ENCODE measurements at regions not wholly inside any gene's neighbourhood (a gene's known extent, or its start where the extent isn't known, plus 50 kb on each side); places are given as distances from the start of the nearest gene placed in this dataset.

DNA sequence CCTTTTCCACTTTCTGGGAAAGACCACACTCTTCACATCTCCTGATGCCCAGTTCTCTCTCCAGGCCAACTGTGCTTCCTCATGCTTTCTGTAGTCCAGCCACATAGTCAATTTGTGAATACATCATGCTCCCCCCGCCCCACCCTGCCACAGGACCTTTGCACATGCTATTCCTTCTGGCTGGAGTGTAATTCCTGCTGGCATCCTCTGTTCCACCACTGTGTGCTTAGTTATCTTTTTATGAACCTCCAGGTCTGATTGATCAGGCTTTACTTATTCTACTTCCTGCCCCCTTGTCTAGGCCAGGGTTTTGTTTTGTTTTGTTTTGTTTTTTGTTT, 372.6 kb upstream of the RIOK2 start:
- TF ChIP-seq, protein P1, sequence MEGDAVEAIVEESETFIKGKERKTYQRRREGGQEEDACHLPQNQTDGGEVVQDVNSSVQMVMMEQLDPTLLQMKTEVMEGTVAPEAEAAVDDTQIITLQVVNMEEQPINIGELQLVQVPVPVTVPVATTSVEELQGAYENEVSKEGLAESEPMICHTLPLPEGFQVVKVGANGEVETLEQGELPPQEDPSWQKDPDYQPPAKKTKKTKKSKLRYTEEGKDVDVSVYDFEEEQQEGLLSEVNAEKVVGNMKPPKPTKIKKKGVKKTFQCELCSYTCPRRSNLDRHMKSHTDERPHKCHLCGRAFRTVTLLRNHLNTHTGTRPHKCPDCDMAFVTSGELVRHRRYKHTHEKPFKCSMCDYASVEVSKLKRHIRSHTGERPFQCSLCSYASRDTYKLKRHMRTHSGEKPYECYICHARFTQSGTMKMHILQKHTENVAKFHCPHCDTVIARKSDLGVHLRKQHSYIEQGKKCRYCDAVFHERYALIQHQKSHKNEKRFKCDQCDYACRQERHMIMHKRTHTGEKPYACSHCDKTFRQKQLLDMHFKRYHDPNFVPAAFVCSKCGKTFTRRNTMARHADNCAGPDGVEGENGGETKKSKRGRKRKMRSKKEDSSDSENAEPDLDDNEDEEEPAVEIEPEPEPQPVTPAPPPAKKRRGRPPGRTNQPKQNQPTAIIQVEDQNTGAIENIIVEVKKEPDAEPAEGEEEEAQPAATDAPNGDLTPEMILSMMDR (IDR thresholded peaks at IDR 0.05): no peak
- intact Hi-C loops (cut with micrococcal nuclease): no loop called here
- H3K36me3 Mint-ChIP-seq (ENCODE audit: low read depth): no peaks in the 10 kb centered on the region
- DNase-seq: no peak
- ATAC-seq (ENCODE audit: low read depth): no peak
- peaks cover 5% of the 10 kb centered on the region for H3K9me3 Mint-ChIP-seq
- no peaks in the 10 kb centered on the region for H3K4me1 Mint-ChIP-seq
- CTCF ChIA-PET: no interaction called here
- no peak overlapping the region for H3K4me3 Mint-ChIP-seq
- no peaks in the 10 kb centered on the region for H3K27me3 Mint-ChIP-seq
- no peak overlapping the region for H3K27ac Mint-ChIP-seq
- POLR2A ChIA-PET: no interaction called here

DNA sequence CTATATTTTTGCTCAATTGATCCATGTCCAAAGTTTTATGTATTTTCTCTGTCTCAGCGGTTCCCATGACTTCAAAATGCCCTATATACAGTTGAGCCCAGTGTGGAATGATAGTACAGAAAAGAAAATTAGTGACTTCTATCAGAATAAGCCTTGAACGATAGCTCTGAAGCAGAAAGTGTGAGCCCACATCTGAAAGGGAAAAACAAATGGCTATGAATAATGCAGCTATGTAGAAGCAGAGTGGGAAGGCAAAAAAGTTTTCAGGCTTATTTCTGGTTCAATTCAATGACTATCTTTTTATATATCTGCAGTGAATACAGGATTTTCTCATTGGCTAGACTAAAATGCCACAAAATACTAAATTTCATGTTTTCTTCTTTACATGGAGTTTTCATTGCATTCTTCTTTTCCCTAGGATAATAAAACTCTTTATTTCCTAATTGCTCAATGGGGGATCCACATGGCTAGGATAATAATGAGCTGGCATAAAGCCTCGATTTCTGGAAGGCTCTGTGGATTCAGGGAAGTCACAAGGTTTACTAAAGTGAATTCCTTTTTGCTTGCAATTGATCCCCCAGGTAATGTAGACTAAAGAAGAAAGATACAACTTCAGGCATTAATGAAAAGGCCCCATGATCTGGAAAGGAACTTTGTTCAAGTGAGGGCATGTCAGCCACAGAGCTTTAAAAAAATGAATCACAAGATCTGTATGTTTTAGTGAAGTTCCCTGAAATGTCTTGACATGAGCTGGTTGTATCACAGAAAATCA, 377.0 kb upstream of the RIOK2 start:
- ChIA-PET POLR2A (no interaction called here), CTCF (no interaction called here)
- peaks cover 5% of the 10 kb centered on the region for H3K9me3 Mint-ChIP-seq
- DNase-seq (no peak), ATAC-seq (ENCODE audit: low read depth) (no peak)
- no peaks in the 10 kb centered on the region for H3K27me3 Mint-ChIP-seq
- TF ChIP-seq, protein P1 (IDR thresholded peaks at IDR 0.05): no peak
- no peak overlapping the region for H3K27ac Mint-ChIP-seq
- no peak overlapping the region for H3K4me3 Mint-ChIP-seq
- no peaks in the 10 kb centered on the region for H3K4me1 Mint-ChIP-seq
- no peaks in the 10 kb centered on the region for H3K36me3 Mint-ChIP-seq (ENCODE audit: low read depth)
- intact Hi-C loops (cut with micrococcal nuclease): no loop called here

DNA sequence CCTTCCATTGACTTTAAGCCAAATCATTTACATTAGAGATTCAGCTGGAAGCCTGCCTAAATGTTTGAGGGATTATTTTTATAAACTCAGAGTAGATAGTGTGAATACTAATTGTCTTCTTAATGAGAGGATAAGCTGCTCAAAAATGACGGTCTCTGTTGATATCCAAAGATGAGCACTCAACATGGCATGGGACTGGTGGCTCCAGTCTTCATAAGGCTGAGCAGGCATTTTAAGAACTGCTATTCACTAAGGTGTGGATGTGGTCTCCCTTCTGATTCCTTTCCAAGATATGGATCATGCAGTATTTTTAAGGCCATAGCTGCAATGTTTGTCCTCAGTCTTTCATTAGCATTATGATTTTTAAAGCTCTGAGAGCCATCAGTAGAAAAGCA, 377.5 kb upstream of the RIOK2 start:
- Mint-ChIP-seq H3K27ac (no peak overlapping the region), H3K36me3 (ENCODE audit: low read depth) (no peaks in the 10 kb centered on the region), H3K27me3 (no peaks in the 10 kb centered on the region), H3K4me1 (no peaks in the 10 kb centered on the region), H3K9me3 (peaks cover 3% of the 10 kb centered on the region), H3K4me3 (no peak overlapping the region)
- TF ChIP-seq, protein P1 (IDR thresholded peaks at IDR 0.05): no peak
- ChIA-PET CTCF (no interaction called here), POLR2A (no interaction called here)
- ATAC-seq (ENCODE audit: low read depth): no peak
- intact Hi-C loops (cut with micrococcal nuclease): no loop called here
- no peak for DNase-seq

- ChIA-PET CTCF (no interaction called here), POLR2A (no interaction called here)
- no peak for ATAC-seq (ENCODE audit: low read depth)
- no peak for DNase-seq
- H3K9me3 Mint-ChIP-seq: peaks cover 2% of the 10 kb centered on the region
- no peaks in the 10 kb centered on the region for H3K4me1 Mint-ChIP-seq
- H3K4me3 Mint-ChIP-seq: no peak overlapping the region
- TF ChIP-seq, protein P1 (IDR thresholded peaks at IDR 0.05): no peak
- no peaks in the 10 kb centered on the region for H3K27me3 Mint-ChIP-seq
- H3K36me3 Mint-ChIP-seq (ENCODE audit: low read depth): no peaks in the 10 kb centered on the region
- no peak overlapping the region for H3K27ac Mint-ChIP-seq
- intact Hi-C loops (cut with micrococcal nuclease): no loop called here
Observed at GRCh38 chr5:97563050-97563657, 380.1 kb upstream of the RIOK2 start.

DNA sequence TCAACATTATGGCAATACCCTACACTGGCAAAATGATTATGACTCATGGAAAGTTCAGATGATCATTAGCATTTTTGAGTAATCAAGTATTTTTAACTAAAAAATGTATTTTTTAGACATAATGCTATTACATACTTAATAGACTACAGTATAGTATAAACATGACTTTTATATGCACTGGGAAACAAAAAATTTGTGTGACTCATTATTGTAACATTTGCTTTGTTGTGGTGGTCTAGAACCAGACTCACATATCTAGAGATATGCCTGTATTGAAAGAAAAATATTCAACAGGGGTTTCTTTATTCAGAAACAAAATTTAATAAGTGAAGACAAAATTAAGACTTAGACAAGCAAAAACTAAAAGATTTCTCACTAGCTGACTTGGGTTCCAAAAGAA, 385.3 kb upstream of the RIOK2 start:
- Mint-ChIP-seq H3K36me3 (ENCODE audit: low read depth) (no peaks in the 10 kb centered on the region), H3K27ac (no peak overlapping the region), H3K4me3 (no peak overlapping the region), H3K4me1 (no peaks in the 10 kb centered on the region), H3K27me3 (no peaks in the 10 kb centered on the region), H3K9me3 (peaks cover 16% of the 10 kb centered on the region)
- no peak for ATAC-seq (ENCODE audit: low read depth)
- CTCF ChIA-PET: no interaction called here
- no peak for DNase-seq
- POLR2A ChIA-PET: no interaction called here
- intact Hi-C loops (cut with micrococcal nuclease): no loop called here
- TF ChIP-seq, protein P1 (IDR thresholded peaks at IDR 0.05): no peak

Measured in activated B cell treated with CpG ODN at 0.5 μM for 24 hours (primary cell).